SJCRH30 (cell line): ENCODE measurements at regions not wholly inside any gene's neighbourhood (a gene's known extent, or its start where the extent isn't known, plus 50 kb on each side); places are given as distances from the start of the nearest gene placed in this dataset.
"Not testable (repeated sequence)": the region's sequence is repeated elsewhere in the genome, so short reads cannot be mapped to it uniquely, and the experiment has no call there.

Experiments used
- DNase-seq, 2 experiments: peaks; one replicate each; pipeline ENCODE4 v3.0.0-alpha.2; 2015 to 2020
- H3K27ac ChIP-seq: fragments of 250-450 bp; sonication (Bioruptor Pico); 2 replicates; pipeline ENCODE4 v1.5.1; 2020; ENCODE audit warnings: mild to moderate bottlenecking, moderate library complexity
- H3K27me3 ChIP-seq: fragments of 250-450 bp; sonication (Bioruptor Pico); 2 replicates; pipeline ENCODE4 v1.5.1; 2020; ENCODE audit warnings: mild to moderate bottlenecking, moderate library complexity
- H3K36me3 ChIP-seq: fragments of 250-450 bp; sonication (Bioruptor Pico); 2 replicates; pipeline ENCODE4 v1.5.1; 2020; ENCODE audit warnings: mild to moderate bottlenecking, moderate library complexity
- H3K4me1 ChIP-seq: fragments of 250-450 bp; sonication (Bioruptor Pico); 2 replicates; pipeline ENCODE4 v1.5.1; 2020; ENCODE audit warnings: mild to moderate bottlenecking, moderate library complexity
- H3K4me3 ChIP-seq: fragments of 250-450 bp; sonication (Bioruptor Pico); 2 replicates; pipeline ENCODE4 v1.5.1; 2020; ENCODE audit warnings: mild to moderate bottlenecking, moderate library complexity
- H3K9me3 ChIP-seq: fragments of 250-450 bp; sonication (Bioruptor Pico); replicated peaks from 2 replicates; pipeline ENCODE4 v1.5.1; 2020; ENCODE audit warnings: mild to moderate bottlenecking, moderate library complexity

DNA sequence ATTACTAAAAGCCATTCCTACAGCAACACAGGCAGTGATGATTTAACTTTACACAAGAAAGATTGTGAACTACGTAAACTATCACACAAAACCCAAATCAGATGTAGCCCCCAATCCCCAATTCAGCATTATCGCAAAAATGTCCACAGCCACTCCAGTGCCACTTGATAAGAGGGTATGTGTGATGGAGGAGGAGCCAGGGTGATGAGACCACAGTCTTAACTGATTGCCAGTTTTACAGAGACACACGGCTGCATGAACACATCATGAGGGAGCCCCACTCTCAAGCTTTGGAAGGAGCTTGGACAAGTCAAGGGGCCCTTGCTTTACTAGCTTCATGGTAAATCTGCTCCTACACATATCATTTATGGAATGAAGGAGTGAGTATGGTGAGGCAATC is 116.0 kb downstream of the FAM161A start:
- no peaks in the 10 kb centered on the region for H3K9me3 ChIP-seq
- H3K4me3 ChIP-seq, result no peak overlapping the region
- H3K36me3 ChIP-seq, result no peaks in the 10 kb centered on the region
- no peak for DNase-seq
- no peaks in the 10 kb centered on the region for H3K4me1 ChIP-seq
- no peak overlapping the region for H3K27ac ChIP-seq
- H3K27me3 ChIP-seq, result no peaks in the 10 kb centered on the region

- DNase-seq, result no peak
- H3K9me3 ChIP-seq, result no peaks in the 10 kb centered on the region
- H3K27me3 ChIP-seq, result no peaks in the 10 kb centered on the region
- no peaks in the 10 kb centered on the region for H3K4me1 ChIP-seq
- no peak overlapping the region for H3K27ac ChIP-seq
- H3K36me3 ChIP-seq, result no peaks in the 10 kb centered on the region
- no peak overlapping the region for H3K4me3 ChIP-seq
Measured at GRCh38 chr2:61736953-61737352, 116.9 kb downstream of the FAM161A start.

- Histone ChIP-seq H3K36me3 (no peaks in the 10 kb centered on the region), H3K4me3 (no peak overlapping the region), H3K27me3 (no peaks in the 10 kb centered on the region), H3K9me3 (no peaks in the 10 kb centered on the region), H3K4me1 (no peaks in the 10 kb centered on the region), H3K27ac (no peak overlapping the region)
- no peak for DNase-seq
Measured at GRCh38 chr2:61733563-61733962, 120.3 kb downstream of the FAM161A start.

GRCh38 chr2:61732787-61733186 is 121.1 kb downstream of the FAM161A start:
- Histone ChIP-seq H3K27me3 (no peaks in the 10 kb centered on the region), H3K36me3 (no peaks in the 10 kb centered on the region), H3K4me1 (no peaks in the 10 kb centered on the region), H3K27ac (no peak overlapping the region), H3K9me3 (no peaks in the 10 kb centered on the region), H3K4me3 (no peak overlapping the region)
- no peak for DNase-seq

DNA sequence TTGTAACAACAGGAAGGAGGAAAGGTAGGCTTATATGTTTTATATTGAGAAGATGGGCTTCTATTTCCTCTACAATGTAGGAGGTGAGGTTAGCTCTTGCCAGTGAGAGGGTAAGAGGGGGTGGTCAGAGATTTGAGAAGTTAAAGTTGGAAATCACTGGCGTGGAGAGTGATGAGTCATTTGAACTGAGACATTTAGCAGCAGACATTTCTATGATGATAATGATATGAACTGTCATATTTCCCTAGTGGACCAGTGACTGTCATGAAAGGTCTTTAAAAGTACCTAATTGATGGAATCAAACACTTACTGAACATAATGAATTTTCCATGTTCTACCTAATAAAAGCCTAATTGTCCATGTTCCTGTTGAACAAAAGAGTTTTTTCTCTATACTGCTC is 126.1 kb downstream of the FAM161A start:
- Histone ChIP-seq H3K27me3 (no peaks in the 10 kb centered on the region), H3K4me3 (no peak overlapping the region), H3K27ac (no peak overlapping the region), H3K9me3 (no peaks in the 10 kb centered on the region), H3K4me1 (no peaks in the 10 kb centered on the region), H3K36me3 (no peaks in the 10 kb centered on the region)
- no peak for DNase-seq

GRCh38 chr2:61726456-61727209 is 127.2 kb downstream of the FAM161A start:
- Histone ChIP-seq H3K36me3 (no peaks in the 10 kb centered on the region), H3K27ac (no peak overlapping the region), H3K4me1 (no peaks in the 10 kb centered on the region), H3K27me3 (no peaks in the 10 kb centered on the region), H3K9me3 (no peaks in the 10 kb centered on the region), H3K4me3 (no peak overlapping the region)
- no peak for DNase-seq

DNA sequence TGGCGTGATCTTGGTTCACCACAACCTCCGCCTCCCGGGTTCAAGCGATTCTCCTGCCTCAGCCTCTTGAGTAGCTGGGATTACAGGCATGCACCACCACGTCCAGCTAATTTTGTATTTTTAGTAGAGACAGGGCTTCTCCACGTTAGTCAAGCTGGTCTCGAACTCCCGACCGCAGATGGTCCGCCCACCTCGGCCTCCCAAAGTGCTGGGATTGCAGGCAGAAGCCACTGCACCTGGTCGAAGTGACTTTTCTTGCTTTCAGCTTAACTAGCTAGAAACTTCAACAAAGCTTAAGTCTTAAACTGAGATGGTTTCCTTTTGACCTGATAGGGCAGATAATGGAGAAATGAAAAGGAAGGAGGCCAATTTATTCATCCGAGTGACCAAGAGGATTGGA is 130.5 kb downstream of the FAM161A start:
- not testable (repeated sequence) for H3K4me1 ChIP-seq, H3K9me3 ChIP-seq, H3K36me3 ChIP-seq, DNase-seq, H3K27me3 ChIP-seq, H3K27ac ChIP-seq, H3K4me3 ChIP-seq

- H3K27ac ChIP-seq, result no peak overlapping the region
- no peak for DNase-seq
- H3K4me3 ChIP-seq, result no peak overlapping the region
- no peaks in the 10 kb centered on the region for H3K36me3 ChIP-seq
- no peaks in the 10 kb centered on the region for H3K27me3 ChIP-seq
- no peaks in the 10 kb centered on the region for H3K4me1 ChIP-seq
- H3K9me3 ChIP-seq, result no peaks in the 10 kb centered on the region
Measured at GRCh38 chr2:61722800-61723199, 131.1 kb downstream of the FAM161A start.

DNA sequence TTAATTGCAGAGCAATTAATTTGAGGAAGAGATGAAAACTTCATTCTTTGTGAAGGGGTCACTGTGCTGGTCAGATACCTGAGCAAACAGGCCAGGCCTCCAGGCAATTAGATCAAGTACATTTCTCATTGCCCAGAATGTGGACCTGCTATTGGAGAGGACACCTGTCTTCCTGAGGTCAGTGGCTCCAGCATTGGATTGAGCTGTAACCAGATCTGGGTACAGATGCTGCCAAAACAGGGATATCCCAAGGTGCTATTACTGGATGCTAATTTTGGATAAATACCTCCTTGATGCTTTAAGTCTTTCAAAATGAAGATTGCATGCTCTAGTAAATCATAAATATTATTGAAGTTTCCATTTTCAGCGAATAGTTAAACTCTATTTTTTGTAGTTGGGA is 131.5 kb downstream of the FAM161A start:
- no peaks in the 10 kb centered on the region for H3K9me3 ChIP-seq
- no peaks in the 10 kb centered on the region for H3K27me3 ChIP-seq
- no peak overlapping the region for H3K4me3 ChIP-seq
- DNase-seq, result no peak
- no peaks in the 10 kb centered on the region for H3K4me1 ChIP-seq
- H3K27ac ChIP-seq, result no peak overlapping the region
- no peaks in the 10 kb centered on the region for H3K36me3 ChIP-seq

DNA sequence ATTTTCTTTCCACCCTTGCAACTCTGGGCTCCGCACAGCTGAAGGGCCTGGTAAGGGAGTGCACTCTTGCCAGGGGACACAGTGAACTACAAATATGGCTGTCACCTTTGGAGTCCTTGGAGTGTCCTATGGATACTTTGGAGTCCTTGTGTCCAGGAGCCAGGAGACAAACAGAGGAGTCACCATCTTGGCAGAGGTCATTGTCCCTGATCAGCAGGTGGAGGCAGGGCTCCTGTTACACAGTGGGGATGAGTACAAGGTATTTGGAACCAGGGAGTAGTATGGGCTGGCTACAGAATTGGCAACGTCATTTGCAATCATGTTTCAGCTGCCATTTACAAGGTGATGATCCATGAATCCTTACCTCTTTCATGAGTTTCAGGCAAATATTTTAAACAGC is 132.5 kb downstream of the FAM161A start:
- no peaks in the 10 kb centered on the region for H3K9me3 ChIP-seq
- H3K4me3 ChIP-seq, result no peak overlapping the region
- H3K27me3 ChIP-seq, result no peaks in the 10 kb centered on the region
- H3K27ac ChIP-seq, result no peak overlapping the region
- no peak for DNase-seq
- H3K36me3 ChIP-seq, result no peaks in the 10 kb centered on the region
- H3K4me1 ChIP-seq, result no peaks in the 10 kb centered on the region

GRCh38 chr2:61720911-61721310 is 132.9 kb downstream of the FAM161A start:
- H3K4me1 ChIP-seq, result no peaks in the 10 kb centered on the region
- no peaks in the 10 kb centered on the region for H3K9me3 ChIP-seq
- no peaks in the 10 kb centered on the region for H3K27me3 ChIP-seq
- no peak for DNase-seq
- H3K36me3 ChIP-seq, result no peaks in the 10 kb centered on the region
- no peak overlapping the region for H3K27ac ChIP-seq
- no peak overlapping the region for H3K4me3 ChIP-seq

GRCh38 chr2:61718965-61719364 is 134.9 kb downstream of the FAM161A start:
- H3K27me3 ChIP-seq, result no peaks in the 10 kb centered on the region
- no peak overlapping the region for H3K4me3 ChIP-seq
- DNase-seq, result no peak
- no peaks in the 10 kb centered on the region for H3K36me3 ChIP-seq
- H3K27ac ChIP-seq, result no peak overlapping the region
- no peaks in the 10 kb centered on the region for H3K9me3 ChIP-seq
- H3K4me1 ChIP-seq, result no peaks in the 10 kb centered on the region

- H3K36me3 ChIP-seq, result no peaks in the 10 kb centered on the region
Measured at GRCh38 chr2:61715506-61715905, 138.4 kb downstream of the FAM161A start.

GRCh38 chr2:61714210-61714609 is 139.7 kb downstream of the FAM161A start:
- Histone ChIP-seq H3K4me1 (no peaks in the 10 kb centered on the region), H3K9me3 (no peaks in the 10 kb centered on the region), H3K36me3 (no peaks in the 10 kb centered on the region), H3K27me3 (no peaks in the 10 kb centered on the region), H3K27ac (no peak overlapping the region), H3K4me3 (no peak overlapping the region)
- DNase-seq, result no peak

More at GRCh38 chr2:61715506-61715905, 138.4 kb downstream of the FAM161A start:
- no peak for DNase-seq
- Histone ChIP-seq H3K4me3 (no peak overlapping the region), H3K9me3 (no peaks in the 10 kb centered on the region), H3K27me3 (no peaks in the 10 kb centered on the region), H3K4me1 (no peaks in the 10 kb centered on the region), H3K27ac (no peak overlapping the region)

DNA sequence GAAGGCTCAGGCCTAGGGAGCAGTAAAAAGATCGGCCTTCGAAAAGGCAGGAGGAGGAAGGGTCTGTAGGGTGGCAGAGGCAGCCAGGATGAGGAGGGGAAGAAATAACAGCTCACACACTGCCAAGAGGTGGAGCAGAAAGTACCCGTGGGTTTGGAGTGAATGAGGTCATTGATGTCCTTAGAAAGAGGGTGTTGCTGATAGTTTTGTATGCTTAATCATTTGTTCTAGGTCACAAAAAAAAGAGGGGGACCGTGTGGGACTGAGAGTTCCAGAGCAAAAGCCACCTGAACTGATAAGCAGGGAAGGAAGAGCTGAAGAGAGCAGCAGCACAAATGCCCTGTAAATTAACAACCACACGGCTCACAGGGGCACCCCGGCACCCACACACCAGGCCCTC is 140.4 kb downstream of the FAM161A start:
- Histone ChIP-seq H3K36me3 (no peaks in the 10 kb centered on the region), H3K4me1 (peaks cover under 1% of the 10 kb centered on the region), H3K27ac (no peak overlapping the region), H3K4me3 (no peak overlapping the region), H3K9me3 (no peaks in the 10 kb centered on the region), H3K27me3 (no peaks in the 10 kb centered on the region)
- no peak for DNase-seq

DNA sequence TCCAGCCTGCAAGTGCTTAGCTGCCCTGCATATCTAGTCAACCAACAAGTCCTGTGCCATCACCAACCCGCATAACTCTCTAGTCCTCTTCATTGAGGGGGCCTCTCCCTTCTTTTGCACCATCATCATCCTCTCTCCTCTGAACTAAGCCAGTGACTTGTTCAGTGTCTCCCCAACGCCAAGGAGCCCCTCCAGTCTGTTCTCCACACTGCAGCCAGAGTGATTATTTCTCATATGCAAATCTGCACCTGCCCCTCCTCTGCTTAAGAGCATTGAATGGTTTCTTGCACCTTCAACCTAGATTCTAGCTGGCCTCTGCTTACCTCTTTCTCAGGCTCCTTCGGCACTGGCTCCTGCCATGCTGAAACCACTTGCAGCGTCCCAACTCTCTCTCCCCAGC is 141.8 kb downstream of the FAM161A start:
- Histone ChIP-seq H3K36me3 (no peaks in the 10 kb centered on the region), H3K27ac (no peak overlapping the region), H3K9me3 (no peaks in the 10 kb centered on the region), H3K4me3 (no peak overlapping the region), H3K27me3 (no peaks in the 10 kb centered on the region), H3K4me1 (peaks cover 11% of the 10 kb centered on the region)
- no peak for DNase-seq
